ENCODE measurements at regions not wholly inside any gene's neighbourhood (a gene's known extent, or its start where the extent isn't known, plus 50 kb on each side); places are given as distances from the start of the nearest gene placed in this dataset.

- DNase-seq (ENCODE audit: low read depth): peak; percentile 5
Measured at GRCh38 chr17:79174905-79175856, 100.6 kb downstream of the ENGASE start.

- DNase-seq (ENCODE audit: low read depth): no peak
Measured at GRCh38 chr17:79174193-79174765, 99.7 kb downstream of the ENGASE start.

GRCh38 chr17:79171188-79171587 lies 96.6 kb downstream of the ENGASE start:
- no peak for DNase-seq (ENCODE audit: low read depth)

- no peak for DNase-seq (ENCODE audit: low read depth)
Measured at GRCh38 chr17:79169861-79170260, 95.2 kb downstream of the ENGASE start.

GRCh38 chr17:79169366-79169765 lies 94.7 kb downstream of the ENGASE start:
- no peak for DNase-seq (ENCODE audit: low read depth)

- peak; percentile 11 for DNase-seq (ENCODE audit: low read depth)
Measured at GRCh38 chr17:79168486-79169055, 93.9 kb downstream of the ENGASE start.

- DNase-seq (ENCODE audit: low read depth): no peak
Measured at GRCh38 chr17:79167486-79167885, 92.9 kb downstream of the ENGASE start.

- DNase-seq (ENCODE audit: low read depth): no peak
Measured at GRCh38 chr17:79165756-79166473, 91.3 kb downstream of the ENGASE start.

GRCh38 chr17:79164913-79165695 lies 90.5 kb downstream of the ENGASE start:
- DNase-seq (ENCODE audit: low read depth): no peak

- DNase-seq (ENCODE audit: low read depth): no peak
Measured at GRCh38 chr17:79164408-79164807, 89.8 kb downstream of the ENGASE start.

GRCh38 chr17:79163071-79163470 lies 88.4 kb downstream of the ENGASE start:
- DNase-seq (ENCODE audit: low read depth): no peak

- no peak for DNase-seq (ENCODE audit: low read depth)
Measured at GRCh38 chr17:79162012-79162963, 87.7 kb downstream of the ENGASE start.

GRCh38 chr17:79160980-79161636 lies 86.5 kb downstream of the ENGASE start:
- peak; percentile 9 for DNase-seq (ENCODE audit: low read depth)

GRCh38 chr17:79159926-79160325 lies 85.3 kb downstream of the ENGASE start:
- DNase-seq (ENCODE audit: low read depth): no peak

GRCh38 chr17:79159471-79159870 lies 84.8 kb downstream of the ENGASE start:
- DNase-seq (ENCODE audit: low read depth): no peak

GRCh38 chr17:79156463-79157095 lies 82.0 kb downstream of the ENGASE start:
- no peak for DNase-seq (ENCODE audit: low read depth)

- DNase-seq (ENCODE audit: low read depth): no peak
Measured at GRCh38 chr17:79155701-79156100, 81.1 kb downstream of the ENGASE start.

- no peak for DNase-seq (ENCODE audit: low read depth)
Measured at GRCh38 chr17:79154951-79155585, 80.4 kb downstream of the ENGASE start.

GRCh38 chr17:79154446-79154845 lies 79.8 kb downstream of the ENGASE start:
- no peak for DNase-seq (ENCODE audit: low read depth)

Data from RPMI7951 (cell line).